Ascending aorta (tissue), 2 donors: ENCODE measurements at regions not wholly inside any gene's neighbourhood (a gene's known extent, or its start where the extent isn't known, plus 50 kb on each side); places are given as distances from the start of the nearest gene placed in this dataset.
A peak's percentile ranks its signal among the peaks of the same experiment; 100 is the strongest.

Source experiments
- DNase-seq, 2 donors: peaks; one replicate each; pipeline ENCODE4 v3.0.0-alpha.2; 2019; ENCODE audit warnings: low spot score in 2 of 2
- H3K27ac ChIP-seq, 2 donors: fragments of 200-600 bp; sonication (generic); one replicate each; pipeline ENCODE4 v1.5.1; 2016 to 2017; ENCODE audit warnings: mild to moderate bottlenecking in 1 of 2
- H3K27me3 ChIP-seq: fragments of 200-600 bp; sonication (generic); one replicate; pipeline ENCODE4 v1.5.1; 2017
- H3K36me3 ChIP-seq, 2 donors: fragments of 200-600 bp; sonication (generic); one replicate each; pipeline ENCODE4 v1.5.1; 2016
- H3K4me1 ChIP-seq, 2 donors: fragments of 200-600 bp; sonication (generic); one replicate each; pipeline ENCODE4 v1.5.1; 2016 to 2017; ENCODE audit warnings: mild to moderate bottlenecking in 1 of 2
- H3K4me3 ChIP-seq, 2 donors: fragments of 200-600 bp; sonication (generic); one replicate each; pipeline ENCODE4 v1.5.1; 2016 to 2017; ENCODE audit warnings: mild to moderate bottlenecking in 1 of 2
- H3K9me3 ChIP-seq, 2 donors: fragments of 200-600 bp; sonication (generic); one replicate each; pipeline ENCODE4 v1.5.1; 2016
- CTCF ChIP-seq, 3 experiments: fragments of 200-600 bp in 2 of 3; fragments of 450-650 bp in 1 of 3; sonication (generic) in 2 of 3; IDR thresholded peaks; one replicate each; pipeline ENCODE4 v1.5.1; 2016 to 2019; ENCODE audit warnings: antibody characterized with exemption in 3 of 3, mild to moderate bottlenecking in 1 of 3, moderate library complexity in 1 of 3
- intact Hi-C: fragments of 100-400 bp; cut with DNase I; formaldehyde crosslinking; loops from one replicate; pipeline ENCODE4 v1.15.1; 2023

- H3K4me1 ChIP-seq = no peaks in the 10 kb centered on the region
- no peaks in the 10 kb centered on the region for H3K9me3 ChIP-seq
- intact Hi-C loops = no loop called here
- H3K36me3 ChIP-seq = no peaks in the 10 kb centered on the region
- no peaks in the 10 kb centered on the region for H3K27me3 ChIP-seq
- no peak overlapping the region for H3K4me3 ChIP-seq
- no peak for TF ChIP-seq CTCF (IDR thresholded peaks at IDR 0.05)
- no peak for DNase-seq
- H3K27ac ChIP-seq = no peak overlapping the region
Observed at GRCh38 chr2:175372704-175373701, 191.5 kb upstream of the ATP5MC3 start.

GRCh38 chr2:175371378-175371777, 189.9 kb upstream of the ATP5MC3 start:
- TF ChIP-seq CTCF (IDR thresholded peaks at IDR 0.05) = no peak
- intact Hi-C loops = no loop called here

GRCh38 chr2:175366815-175367214, 185.3 kb upstream of the ATP5MC3 start:
- intact Hi-C loops = loop anchor here (5.0 kb wide), 1 partner anchor 725 kb away; the partner anchor contains the start of gene HOXD13
- DNase-seq = no peak
- H3K36me3 ChIP-seq = no peaks in the 10 kb centered on the region

More at GRCh38 chr2:175371378-175371777, 189.9 kb upstream of the ATP5MC3 start:
- H3K4me1 ChIP-seq = no peaks in the 10 kb centered on the region
- no peak overlapping the region for H3K27ac ChIP-seq
- no peaks in the 10 kb centered on the region for H3K9me3 ChIP-seq
- no peaks in the 10 kb centered on the region for H3K36me3 ChIP-seq
- H3K27me3 ChIP-seq = no peaks in the 10 kb centered on the region
- no peak overlapping the region for H3K4me3 ChIP-seq
- no peak for DNase-seq

GRCh38 chr2:175363699-175364098, 182.2 kb upstream of the ATP5MC3 start:
- Histone ChIP-seq H3K4me1 (no peaks in the 10 kb centered on the region), H3K4me3 (no peak overlapping the region), H3K27ac (no peak overlapping the region), H3K27me3 (no peaks in the 10 kb centered on the region), H3K9me3 (no peaks in the 10 kb centered on the region), H3K36me3 (no peaks in the 10 kb centered on the region)
- intact Hi-C loops = no loop called here
- no peak for TF ChIP-seq CTCF (IDR thresholded peaks at IDR 0.05)
- DNase-seq = no peak

More at GRCh38 chr2:175366815-175367214, 185.3 kb upstream of the ATP5MC3 start:
- Histone ChIP-seq H3K4me3 (no peak overlapping the region), H3K4me1 (no peaks in the 10 kb centered on the region), H3K27ac (no peak overlapping the region), H3K27me3 (no peaks in the 10 kb centered on the region), H3K9me3 (no peaks in the 10 kb centered on the region)
- TF ChIP-seq CTCF (IDR thresholded peaks at IDR 0.05) = peak; percentile 37 to 55 (median 39)

- Histone ChIP-seq H3K4me1 (no peaks in the 10 kb centered on the region), H3K27me3 (no peaks in the 10 kb centered on the region), H3K36me3 (no peaks in the 10 kb centered on the region), H3K4me3 (no peak overlapping the region), H3K9me3 (no peaks in the 10 kb centered on the region), H3K27ac (no peak overlapping the region)
- intact Hi-C loops = no loop called here
- no peak for DNase-seq
- no peak for TF ChIP-seq CTCF (IDR thresholded peaks at IDR 0.05)
Observed at GRCh38 chr2:175362331-175362730, 180.8 kb upstream of the ATP5MC3 start.
